Prostate gland (tissue), 2 donors: ENCODE measurements at regions not wholly inside any gene's neighbourhood (a gene's known extent, or its start where the extent isn't known, plus 50 kb on each side); places are given as distances from the start of the nearest gene placed in this dataset.

ENCODE experiments used
- DNase-seq: peaks from one replicate; pipeline ENCODE4 v3.0.0-alpha.2; 2019; ENCODE audit warnings: low spot score
- H3K27ac ChIP-seq, 2 donors: fragments of 200-600 bp; sonication (generic); 2 replicates each; pipeline ENCODE4 v1.5.1; 2017 to 2019
- H3K27me3 ChIP-seq: fragments of 200-600 bp; sonication (generic); replicated peaks from 2 replicates; pipeline ENCODE4 v1.5.1; 2019; ENCODE audit not compliant: insufficient read depth
- H3K36me3 ChIP-seq, 2 donors: fragments of 200-600 bp; sonication (generic); 1 replicate in 1 of 2; 2 replicates in 1 of 2; pipeline versions ENCODE4 v1.5.1 to v1.8.1; 2017 to 2019
- H3K4me1 ChIP-seq: fragments of 200-600 bp; sonication (generic); replicated peaks from 2 replicates; pipeline ENCODE4 v1.5.1; 2019
- H3K4me3 ChIP-seq, 2 donors: fragments of 200-600 bp; sonication (generic); 2 replicates each; pipeline ENCODE4 v1.5.1; 2017 to 2019
- H3K9me3 ChIP-seq: fragments of 200-600 bp; sonication (generic); 2 replicates; pipeline ENCODE4 v1.5.1; 2017
- POLR2A ChIP-seq: fragments of 450-650 bp; IDR thresholded peaks from one replicate; pipeline ENCODE4 v1.6.1; 2016; ENCODE audit warnings: antibody characterized with exemption, mild to moderate bottlenecking
- POLR2AphosphoS5 ChIP-seq: sonication (generic); formaldehyde crosslinking; IDR thresholded peaks from one replicate; pipeline ENCODE4 v1.6.1; 2017; ENCODE audit warnings: antibody characterized with exemption
- WGBS: methylation state at CpG from one replicate; pipeline ENCODE4 v1.1.5; 2018; 5-methylcytosine and 5-hydroxymethylcytosine counted together
- intact Hi-C: fragments of 100-400 bp; cut with DNase I; formaldehyde crosslinking; loops from one replicate; pipeline ENCODE4 v1.14.2; 2022
- TF ChIP-seq, protein P1 (sequence below), 4 experiments: fragments of 200-600 bp in 2 of 4; fragments of 450-650 bp in 2 of 4; sonication (generic) in 2 of 4; IDR thresholded peaks; 1 replicate in 3 of 4; 2 replicates in 1 of 4; pipeline ENCODE4 v1.5.1; 2016 to 2019; ENCODE audit warnings: antibody characterized with exemption in 4 of 4, mild to moderate bottlenecking in 2 of 4, moderate library complexity in 2 of 4

DNA sequence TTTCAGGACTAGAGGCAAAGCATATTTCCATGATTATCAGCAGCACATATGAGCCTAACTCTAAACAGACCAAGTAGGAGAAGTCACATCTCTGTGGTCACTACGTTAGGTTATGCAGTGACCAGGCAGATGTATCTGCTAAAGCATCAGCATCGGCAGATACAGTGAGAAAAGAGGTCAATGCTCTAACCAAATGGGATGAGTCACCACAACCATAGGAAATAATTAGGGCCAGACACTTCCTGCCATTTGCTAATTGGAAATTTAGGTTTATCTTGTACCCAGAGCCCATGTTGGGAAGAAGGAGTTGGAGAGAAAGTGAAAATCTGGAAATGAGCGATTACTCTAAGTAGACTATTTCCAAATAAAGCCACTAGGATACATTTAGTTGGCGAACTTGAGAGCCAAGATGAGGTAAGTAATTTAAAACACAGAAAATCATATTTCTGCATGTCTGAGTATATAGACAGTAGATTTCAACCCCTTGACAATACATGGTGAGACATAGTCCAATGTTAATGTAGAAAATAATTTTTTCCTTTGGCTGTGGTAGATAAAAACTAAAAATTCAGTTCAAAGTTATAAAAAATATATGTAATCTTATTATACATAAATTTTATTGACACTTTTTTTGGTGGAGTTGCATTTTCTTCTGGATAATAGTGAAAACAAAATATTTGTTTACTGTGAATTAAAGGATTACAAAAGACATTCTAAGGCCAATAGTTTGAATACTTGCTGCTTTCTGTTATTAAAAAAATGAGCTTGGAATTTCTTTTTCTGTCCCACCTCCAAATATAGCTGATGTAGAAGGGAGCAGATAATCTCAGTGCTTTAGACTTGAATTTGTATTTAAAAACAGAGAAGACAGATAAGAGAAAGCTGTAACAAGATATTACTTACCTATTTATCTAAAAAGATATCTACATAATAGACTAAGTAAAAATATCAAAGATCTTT lies 104.4 kb upstream of the CSNK1A1L start:
- Histone ChIP-seq H3K27ac (no peak overlapping the region), H3K36me3 (no peaks in the 10 kb centered on the region), H3K27me3 (no peaks in the 10 kb centered on the region), H3K4me1 (no peaks in the 10 kb centered on the region), H3K9me3 (no peaks in the 10 kb centered on the region), H3K4me3 (no peak overlapping the region)
- 92% methylated on average over 4 of the region's 4 CpGs for WGBS
- no peak for DNase-seq
- TF ChIP-seq, protein P1, sequence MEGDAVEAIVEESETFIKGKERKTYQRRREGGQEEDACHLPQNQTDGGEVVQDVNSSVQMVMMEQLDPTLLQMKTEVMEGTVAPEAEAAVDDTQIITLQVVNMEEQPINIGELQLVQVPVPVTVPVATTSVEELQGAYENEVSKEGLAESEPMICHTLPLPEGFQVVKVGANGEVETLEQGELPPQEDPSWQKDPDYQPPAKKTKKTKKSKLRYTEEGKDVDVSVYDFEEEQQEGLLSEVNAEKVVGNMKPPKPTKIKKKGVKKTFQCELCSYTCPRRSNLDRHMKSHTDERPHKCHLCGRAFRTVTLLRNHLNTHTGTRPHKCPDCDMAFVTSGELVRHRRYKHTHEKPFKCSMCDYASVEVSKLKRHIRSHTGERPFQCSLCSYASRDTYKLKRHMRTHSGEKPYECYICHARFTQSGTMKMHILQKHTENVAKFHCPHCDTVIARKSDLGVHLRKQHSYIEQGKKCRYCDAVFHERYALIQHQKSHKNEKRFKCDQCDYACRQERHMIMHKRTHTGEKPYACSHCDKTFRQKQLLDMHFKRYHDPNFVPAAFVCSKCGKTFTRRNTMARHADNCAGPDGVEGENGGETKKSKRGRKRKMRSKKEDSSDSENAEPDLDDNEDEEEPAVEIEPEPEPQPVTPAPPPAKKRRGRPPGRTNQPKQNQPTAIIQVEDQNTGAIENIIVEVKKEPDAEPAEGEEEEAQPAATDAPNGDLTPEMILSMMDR (IDR thresholded peaks at IDR 0.05): no peak
- TF ChIP-seq POLR2A (no peak), POLR2AphosphoS5 (no peak)
- intact Hi-C loops: no loop called here

DNA sequence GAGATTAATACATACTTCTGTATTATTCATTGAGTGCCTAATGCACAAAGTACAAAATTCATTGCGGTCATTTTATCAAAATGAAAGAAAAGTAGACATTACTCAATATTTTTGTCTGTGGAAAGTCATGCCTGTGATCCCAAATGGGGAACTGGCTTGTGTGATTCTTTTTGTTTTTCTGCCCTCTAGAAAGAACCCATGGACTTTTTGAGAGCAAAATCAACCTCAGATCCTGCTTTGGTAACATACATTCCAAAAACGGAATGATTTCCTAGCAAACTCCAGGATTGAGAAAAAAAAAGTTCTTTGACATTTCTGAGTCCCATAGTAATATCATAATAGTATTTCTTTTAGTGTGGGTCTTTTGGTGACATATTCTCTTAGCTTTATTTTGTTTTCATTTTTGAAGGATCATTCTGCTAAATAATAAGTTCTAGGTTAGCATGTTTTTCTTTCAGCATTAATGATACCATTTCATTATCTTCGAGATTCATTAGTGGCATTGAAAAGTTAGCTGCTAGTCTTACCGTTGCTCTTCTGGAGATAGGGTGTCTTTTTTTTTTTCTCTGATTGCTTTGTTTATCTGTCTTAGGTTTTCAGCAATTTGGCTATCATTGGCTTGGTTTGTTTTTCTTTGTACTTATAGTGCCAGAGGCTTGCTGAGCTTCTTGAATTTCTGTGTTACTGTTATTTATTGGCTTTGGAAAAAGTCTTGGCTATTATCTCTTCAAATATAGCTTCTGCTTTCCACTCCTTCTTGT lies 102.4 kb upstream of the CSNK1A1L start:
- no peak overlapping the region for H3K4me3 ChIP-seq
- intact Hi-C loops: no loop called here

DNA sequence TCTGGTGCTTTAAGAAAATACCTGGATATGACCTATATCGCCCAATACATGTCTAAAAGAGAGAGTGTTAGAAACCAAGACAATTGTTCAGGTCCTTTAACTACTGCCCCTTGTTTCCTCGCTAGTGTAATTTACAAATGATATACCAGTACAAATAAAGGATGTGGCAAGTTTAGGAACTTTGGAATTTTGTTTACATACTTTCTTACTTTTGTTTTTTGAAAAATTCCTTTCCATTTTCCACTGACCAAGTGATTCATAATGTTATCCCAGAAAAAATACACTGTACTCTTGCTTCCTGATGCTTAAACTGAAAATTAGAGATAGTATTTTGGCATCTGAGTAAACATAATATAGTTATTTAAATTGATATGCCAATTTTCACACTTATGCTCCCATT lies 96.8 kb upstream of the CSNK1A1L start:
- no peaks in the 10 kb centered on the region for H3K9me3 ChIP-seq
- H3K27ac ChIP-seq: no peak overlapping the region
- H3K4me3 ChIP-seq: no peak overlapping the region
- no peaks in the 10 kb centered on the region for H3K36me3 ChIP-seq
- no peaks in the 10 kb centered on the region for H3K4me1 ChIP-seq
- intact Hi-C loops: no loop called here
- TF ChIP-seq, protein P1 (IDR thresholded peaks at IDR 0.05): no peak
- no peak for TF ChIP-seq POLR2A
- TF ChIP-seq POLR2AphosphoS5: no peak
- WGBS: 73% methylated on average over 2 of the region's 2 CpGs
- no peak for DNase-seq
- H3K27me3 ChIP-seq: no peaks in the 10 kb centered on the region

More for the DNA sequence above, 102.4 kb upstream of the CSNK1A1L start:
- no peaks in the 10 kb centered on the region for H3K4me1 ChIP-seq
- no peak for DNase-seq
- no peak for TF ChIP-seq POLR2AphosphoS5
- no peak for TF ChIP-seq POLR2A
- TF ChIP-seq, protein P1 (IDR thresholded peaks at IDR 0.05): no peak
- 75% methylated on average over 4 of the region's 4 CpGs for WGBS
- H3K36me3 ChIP-seq: no peaks in the 10 kb centered on the region
- H3K27me3 ChIP-seq: no peaks in the 10 kb centered on the region
- H3K9me3 ChIP-seq: no peaks in the 10 kb centered on the region
- no peak overlapping the region for H3K27ac ChIP-seq

DNA sequence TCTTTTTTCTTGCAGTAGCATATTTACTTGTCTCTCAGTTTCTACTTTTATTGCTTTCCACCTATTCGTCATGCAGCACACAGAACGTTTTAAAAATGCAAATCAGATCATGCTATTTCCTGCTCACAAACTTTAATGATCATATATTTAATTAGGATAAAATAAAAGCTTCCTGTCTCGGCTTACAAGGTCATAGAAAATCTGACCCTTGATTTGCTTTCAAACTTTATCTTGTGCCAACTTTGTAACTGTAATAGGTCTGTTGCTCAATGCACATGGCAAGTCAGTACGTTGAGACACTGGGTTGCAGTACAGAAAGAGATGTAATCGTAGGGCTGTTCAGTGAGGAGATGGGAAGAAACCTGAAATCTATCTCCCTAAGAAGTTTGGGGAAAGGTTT lies 95.6 kb upstream of the CSNK1A1L start:
- Histone ChIP-seq H3K27ac (no peak overlapping the region), H3K9me3 (no peaks in the 10 kb centered on the region), H3K36me3 (no peaks in the 10 kb centered on the region), H3K4me3 (no peak overlapping the region), H3K4me1 (no peaks in the 10 kb centered on the region), H3K27me3 (no peaks in the 10 kb centered on the region)
- intact Hi-C loops: no loop called here
- no peak for DNase-seq
- TF ChIP-seq POLR2A: no peak
- TF ChIP-seq POLR2AphosphoS5: no peak
- TF ChIP-seq, protein P1 (IDR thresholded peaks at IDR 0.05): no peak
- 55% methylated on average over 5 of the region's 5 CpGs for WGBS
